Bone marrow (tissue), 2 donors: ENCODE measurements at regions not wholly inside any gene's neighbourhood (a gene's known extent, or its start where the extent isn't known, plus 50 kb on each side); places are given as distances from the start of the nearest gene placed in this dataset.

Experiments used
- DNase-seq, 2 donors: peaks; one replicate each; lab custom pipeline; 2025; lab: John Stamatoyannopoulos, UW

DNA sequence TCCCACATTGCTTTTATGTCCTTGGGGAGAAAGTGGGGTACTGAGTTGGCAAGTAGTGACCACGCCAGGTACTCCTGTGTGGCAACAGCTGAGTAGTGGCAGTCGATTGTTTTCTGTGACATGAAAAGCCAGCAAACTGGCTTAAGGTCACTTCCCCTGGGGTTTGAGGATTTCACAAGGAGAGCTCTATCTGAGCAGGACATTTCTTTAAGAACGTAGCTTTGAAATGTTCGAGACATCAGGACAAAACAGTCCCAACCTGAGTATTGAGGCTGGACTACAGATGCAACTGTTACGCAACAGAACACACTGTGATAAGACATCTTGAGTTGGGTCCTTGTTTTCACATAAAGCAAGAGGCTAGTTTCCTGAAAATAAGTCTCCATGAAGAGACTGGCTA lies 146.7 kb upstream of the KLF14 start:
- no peak for DNase-seq

DNA sequence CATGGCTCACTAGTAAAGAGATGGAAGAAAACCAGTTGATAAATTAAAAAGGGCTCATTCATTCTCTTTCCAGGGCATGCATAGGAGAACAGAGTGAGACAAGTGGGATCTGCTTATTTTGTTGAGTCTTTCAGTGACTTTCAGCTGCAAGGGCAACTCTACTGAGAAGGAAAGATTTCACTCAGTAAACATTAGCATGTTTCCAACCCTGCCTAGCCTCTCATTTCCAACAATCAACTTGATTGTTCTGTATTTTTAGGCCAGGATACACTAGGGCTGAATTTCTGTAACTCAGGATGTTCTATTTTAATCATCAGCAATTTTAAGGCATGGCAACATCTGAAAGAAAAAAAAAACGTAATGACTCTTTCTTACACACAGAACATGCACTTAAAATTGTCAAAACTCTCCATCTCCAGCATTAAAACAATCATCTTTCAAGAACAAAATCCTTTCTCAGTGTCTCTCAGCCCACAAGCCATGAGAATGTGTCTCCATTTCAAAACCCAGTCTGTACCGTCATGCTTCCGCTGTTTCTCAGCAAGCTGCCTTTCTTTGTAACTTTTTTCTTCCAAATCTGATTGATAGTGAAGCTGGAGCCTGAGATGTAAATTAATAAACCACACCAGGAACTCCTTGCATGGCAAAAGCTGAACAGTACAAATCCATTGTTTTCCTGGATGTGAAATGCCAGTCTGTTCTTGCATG lies 147.2 kb upstream of the KLF14 start:
- DNase-seq = no peak

DNA sequence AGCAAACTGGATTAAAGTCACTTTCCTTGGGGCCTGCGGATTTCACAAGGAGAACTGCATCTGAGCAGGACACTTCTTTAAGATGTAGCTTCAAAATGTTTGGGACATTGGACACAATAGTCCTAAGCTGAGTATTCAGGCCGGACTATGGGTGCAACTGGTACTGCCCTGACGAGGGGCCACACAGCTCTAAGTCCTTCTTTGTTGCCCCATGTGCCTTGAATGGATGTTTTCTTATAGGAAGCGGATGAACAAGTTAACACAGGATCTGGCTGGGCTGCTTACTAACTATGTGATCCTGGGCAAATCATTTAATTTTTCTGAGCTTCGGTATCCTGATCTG lies 147.8 kb upstream of the KLF14 start:
- no peak for DNase-seq

DNA sequence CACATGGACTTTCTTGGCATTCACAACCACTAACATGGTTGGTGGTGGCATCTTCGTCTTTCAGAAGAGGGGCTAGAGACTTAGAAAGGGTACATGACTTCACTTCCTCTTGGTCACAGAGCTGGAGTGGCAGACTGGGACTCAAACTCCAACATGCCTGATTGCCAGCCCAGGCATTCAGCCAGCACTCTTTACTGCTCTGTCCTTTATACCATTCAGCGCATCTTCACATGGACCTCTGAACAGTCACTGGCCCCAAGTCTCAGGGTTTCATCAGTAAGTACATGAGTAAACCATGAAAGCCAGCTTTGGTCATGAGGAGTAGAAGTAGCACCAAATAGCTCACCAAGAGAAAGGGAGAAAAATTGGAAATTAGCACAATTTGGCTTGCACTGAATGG lies 148.4 kb upstream of the KLF14 start:
- DNase-seq = no peak

DNA sequence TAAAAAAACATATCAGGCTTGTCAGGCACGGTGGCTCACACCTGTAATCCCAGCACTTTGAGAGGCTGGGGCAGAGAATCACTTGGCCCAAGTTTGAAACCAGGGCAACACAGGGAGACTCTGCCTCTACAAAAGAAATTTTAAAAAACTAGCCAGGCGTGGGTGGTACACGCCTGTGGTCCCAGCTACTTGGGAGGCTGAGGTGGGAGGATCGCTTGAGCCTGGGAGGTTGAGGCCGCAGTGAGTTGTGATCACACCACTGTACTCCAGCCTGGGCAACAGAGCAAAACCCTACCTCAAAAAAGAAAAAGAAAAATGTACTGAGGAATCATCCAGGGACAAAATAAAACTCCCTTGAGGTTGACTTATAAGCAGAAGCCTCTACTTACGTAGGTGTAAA lies 149.9 kb upstream of the KLF14 start:
- no peak for DNase-seq

DNA sequence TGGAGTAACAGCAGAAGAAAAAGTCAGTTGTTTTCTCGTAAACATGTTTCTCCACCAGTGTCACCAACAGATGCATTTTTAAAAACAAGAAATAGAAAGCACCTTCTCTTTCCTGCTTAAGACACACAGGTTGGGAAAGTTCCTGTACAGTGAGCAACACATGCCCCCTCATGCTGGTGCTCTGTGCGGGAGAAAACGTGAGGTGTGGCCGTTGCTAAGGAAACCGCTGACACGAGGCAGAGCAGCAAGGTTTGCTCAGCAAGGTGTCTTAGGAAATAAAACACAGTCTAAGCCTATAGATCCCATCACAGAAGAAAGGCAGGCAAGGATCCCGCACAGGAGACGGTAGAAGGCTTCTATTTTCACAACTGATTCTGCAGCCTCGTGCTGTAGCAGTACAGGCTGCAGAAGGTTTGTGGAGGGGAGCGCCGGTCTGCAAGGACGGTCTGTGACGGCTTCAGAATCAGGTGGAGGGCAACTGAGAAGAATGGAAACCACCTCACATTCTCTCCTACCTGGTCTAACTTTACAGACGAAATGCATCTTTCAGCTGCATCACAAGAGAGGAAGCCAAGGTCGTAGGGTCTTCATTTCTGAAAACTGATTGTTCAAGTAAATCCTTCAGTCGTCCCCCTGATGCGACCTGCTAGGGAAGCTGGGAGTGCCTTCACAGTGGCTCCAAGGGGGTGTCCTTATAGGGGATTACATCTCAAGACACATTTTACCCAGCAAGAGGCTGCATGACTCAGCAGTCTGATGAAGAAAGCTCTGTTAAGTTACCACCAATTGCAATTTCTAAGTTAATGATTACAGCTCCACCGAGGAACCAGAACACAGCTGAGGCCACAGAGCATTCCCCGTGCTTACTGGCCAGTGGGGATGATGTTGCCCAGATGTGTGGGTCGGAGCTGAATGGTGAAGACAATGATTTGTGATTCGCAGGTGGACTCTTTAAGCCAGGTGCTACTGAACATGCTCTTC lies 150.7 kb upstream of the KLF14 start:
- no peak for DNase-seq

DNA sequence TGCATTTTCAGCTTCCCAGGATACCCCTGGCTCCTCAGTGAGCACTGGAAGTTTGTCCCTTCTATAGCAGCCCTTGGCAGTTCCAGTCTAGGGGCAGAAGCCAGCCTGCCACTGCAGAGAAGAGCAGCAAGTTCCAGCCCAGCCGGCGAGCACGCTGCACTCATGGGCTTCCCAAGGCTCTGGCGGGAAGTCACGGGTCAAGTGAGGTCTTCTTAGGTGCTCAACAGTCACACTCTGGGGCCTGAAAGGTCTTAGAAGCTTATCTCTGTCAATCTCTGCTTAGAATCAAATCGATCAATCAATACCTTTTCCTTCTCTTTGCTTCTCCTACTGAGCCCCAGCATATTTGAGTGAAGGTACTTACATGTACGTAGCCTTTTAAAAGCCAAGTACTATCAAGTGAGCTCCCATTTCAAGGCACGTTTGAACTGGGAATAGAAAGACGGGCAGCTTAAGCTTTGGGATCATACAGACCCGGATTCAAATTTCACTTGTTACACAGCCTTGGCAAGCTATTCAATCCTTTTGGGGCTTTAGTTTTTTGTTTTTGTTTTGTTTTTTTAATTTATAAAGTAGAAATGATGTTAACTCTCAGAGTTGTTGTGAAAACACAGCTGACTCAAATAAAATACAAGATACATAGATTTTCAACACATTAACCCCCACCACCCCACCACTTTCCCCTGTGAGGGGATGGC lies 152.6 kb upstream of the KLF14 start:
- DNase-seq = no peak

DNA sequence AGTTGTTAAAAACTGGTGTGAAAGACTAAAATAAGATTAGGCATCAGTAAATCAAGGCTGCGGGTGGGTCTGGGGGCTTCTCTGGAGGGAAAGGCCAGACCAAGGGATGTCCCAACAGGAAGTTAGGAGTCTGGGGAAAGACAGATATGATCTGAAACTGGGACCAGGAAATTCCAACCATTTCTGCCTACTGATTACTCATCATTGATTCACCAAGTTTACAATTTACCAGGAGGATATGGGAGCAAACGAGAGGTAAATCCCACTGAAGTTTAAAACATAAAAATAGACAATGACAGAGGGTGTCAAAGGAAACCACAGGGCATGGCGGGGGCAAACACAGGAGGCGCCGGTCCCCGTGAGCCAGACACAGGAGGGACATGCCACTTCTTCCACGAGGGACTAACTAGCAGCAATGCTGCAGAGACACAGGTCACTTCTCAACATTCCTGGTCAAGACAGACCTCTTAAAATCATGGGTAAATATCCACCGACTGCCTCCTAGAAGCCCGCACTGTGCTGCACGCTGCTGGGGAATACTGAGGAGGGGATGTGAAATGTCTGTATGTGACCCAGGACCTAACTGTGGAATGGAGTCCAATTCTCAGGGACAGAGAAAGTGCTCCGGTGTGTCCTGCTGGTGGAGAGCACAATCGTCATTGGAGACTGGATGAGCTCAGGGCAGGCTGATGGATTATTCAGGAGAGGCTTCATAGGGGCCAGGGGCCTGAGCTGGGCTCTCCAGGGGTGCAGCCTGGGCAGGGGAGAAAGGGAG lies 153.4 kb upstream of the KLF14 start:
- no peak for DNase-seq

DNA sequence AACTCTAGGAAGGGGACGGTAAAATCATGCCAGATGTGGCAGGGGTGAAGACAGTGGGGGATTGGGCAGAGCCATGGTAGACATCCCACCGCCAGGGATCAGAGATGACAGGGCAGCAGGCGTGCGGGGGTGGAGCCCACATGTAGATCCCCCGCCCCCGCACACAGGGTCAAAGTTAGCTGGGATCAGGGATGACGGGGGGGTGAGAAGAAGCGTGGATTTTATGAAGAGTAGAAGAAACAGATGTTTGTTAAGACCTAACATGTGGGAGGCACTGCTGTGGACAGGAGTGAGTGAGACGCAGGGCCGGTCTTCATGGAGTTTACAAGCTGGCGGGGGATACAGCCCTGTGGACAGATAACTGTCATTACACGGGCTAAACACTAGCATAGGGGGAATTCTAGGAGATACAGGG lies 154.0 kb upstream of the KLF14 start:
- DNase-seq = no peak

DNA sequence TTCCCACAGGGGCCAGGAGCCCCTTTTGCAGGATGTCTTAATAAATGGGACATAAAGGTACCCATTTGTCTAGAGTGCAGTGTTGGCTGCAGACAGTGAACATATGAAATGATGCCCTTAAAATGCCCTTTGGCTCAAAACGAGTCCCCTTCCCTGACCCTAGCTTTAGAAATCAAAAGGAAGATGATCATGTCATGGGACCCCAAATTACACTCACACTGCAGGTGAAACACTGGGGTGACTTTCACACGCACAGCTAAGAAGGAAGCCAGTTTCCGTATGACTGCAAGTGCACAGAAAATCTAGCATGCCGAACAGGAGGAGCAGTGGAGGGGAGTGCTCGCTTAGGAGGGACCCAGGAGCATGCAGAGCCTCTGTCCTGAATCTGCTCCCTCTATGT lies 154.5 kb upstream of the KLF14 start:
- DNase-seq = no peak

DNA sequence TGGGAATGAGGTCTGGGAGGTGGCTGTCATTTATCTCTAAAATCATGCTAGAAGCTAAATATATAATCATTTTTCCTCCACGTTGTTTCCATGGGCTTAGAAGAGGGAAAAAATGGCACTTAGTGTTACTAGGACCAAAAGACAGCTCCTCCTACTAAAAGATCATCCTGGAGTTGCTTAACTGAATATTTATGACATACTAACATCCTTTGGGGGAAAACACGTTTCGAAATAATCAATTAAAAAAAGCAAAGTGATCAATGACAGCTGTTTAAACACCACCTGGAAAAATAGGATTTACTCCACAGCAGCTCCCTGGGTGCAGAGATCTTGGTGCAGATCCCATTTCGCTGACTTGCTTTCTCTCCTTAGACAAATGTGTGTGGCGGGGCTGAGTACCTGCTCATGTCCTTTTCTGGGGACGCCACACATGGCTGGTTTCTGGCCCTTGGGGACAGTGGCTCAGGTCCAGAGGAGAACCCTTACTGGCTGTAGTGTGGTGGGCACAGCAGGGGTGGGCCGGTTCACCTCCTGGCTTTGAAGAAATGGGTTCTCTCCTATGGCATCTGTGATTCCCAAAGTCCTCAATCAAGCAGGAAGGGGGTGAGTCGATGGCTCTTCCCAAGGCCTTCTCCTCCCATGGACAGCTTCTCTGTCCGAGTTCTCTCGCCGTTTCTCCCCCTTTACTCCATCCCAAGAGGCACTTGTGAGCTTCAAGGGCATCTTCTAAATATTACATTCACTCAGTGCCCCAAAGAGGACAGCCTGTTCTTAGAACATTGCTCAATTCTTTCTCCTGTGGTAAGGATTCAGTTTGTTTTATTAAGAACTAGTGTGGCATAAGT lies 156.4 kb upstream of the KLF14 start:
- no peak for DNase-seq

DNA sequence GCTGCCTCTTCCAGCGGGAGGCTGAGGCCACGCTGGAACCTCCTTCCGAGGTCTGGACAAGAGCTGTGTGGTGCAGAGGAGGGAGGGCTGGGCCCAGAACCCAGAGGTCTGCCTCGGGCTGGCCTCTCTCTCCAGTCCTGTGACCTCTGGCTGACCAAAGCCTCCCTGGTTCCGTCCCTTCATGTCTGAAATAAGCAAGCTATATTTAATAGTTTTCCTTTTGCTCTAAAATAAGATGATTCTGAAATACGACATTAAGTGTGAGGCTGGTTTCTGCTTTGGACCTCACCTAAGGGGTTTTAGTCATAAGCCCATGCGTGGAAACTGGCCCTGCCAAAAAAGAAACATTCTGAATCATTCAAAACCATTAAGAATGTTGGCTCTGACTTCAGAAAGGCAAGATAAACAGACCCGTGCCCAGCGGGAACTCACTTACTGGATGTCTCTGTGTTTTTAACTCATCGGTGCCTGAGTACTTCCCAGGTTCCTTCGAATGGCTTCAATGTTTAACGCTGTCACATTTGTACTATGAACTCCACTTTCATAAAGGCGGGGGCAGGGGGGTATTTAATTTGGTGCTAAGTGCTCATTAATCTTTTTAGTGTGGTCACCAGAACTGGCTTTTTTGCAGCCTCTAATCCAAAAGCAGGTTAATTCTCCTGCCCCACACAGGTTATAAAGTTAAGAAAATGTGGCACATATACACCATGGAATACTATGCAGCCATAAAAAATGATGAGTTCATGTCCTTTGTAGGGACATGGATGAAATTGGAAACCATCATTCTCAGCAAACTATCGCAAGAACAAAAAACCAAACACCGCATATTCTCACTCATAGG lies 157.5 kb upstream of the KLF14 start:
- no peak for DNase-seq

DNA sequence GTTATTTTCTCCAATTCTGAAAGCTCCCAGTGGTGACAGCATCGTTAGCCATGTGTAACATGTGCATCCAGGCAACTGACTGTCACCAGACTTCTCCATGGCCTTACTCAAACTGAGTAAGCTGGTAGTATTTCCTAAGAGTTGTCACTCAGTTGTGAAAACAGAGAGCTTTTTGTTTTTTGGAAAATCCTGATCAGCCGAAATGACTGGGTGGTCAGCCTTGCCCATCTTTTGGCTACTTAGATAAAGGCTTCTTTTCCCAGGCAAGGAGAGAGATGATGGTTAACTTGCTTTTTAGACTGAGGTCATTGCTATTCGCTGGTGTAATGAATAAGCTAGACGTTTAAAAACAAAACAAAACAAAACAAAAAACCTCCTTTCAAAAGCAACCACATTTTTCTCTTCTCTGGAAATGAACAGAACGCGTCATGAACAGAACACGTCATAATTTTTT lies 159.5 kb upstream of the KLF14 start:
- no peak for DNase-seq

DNA sequence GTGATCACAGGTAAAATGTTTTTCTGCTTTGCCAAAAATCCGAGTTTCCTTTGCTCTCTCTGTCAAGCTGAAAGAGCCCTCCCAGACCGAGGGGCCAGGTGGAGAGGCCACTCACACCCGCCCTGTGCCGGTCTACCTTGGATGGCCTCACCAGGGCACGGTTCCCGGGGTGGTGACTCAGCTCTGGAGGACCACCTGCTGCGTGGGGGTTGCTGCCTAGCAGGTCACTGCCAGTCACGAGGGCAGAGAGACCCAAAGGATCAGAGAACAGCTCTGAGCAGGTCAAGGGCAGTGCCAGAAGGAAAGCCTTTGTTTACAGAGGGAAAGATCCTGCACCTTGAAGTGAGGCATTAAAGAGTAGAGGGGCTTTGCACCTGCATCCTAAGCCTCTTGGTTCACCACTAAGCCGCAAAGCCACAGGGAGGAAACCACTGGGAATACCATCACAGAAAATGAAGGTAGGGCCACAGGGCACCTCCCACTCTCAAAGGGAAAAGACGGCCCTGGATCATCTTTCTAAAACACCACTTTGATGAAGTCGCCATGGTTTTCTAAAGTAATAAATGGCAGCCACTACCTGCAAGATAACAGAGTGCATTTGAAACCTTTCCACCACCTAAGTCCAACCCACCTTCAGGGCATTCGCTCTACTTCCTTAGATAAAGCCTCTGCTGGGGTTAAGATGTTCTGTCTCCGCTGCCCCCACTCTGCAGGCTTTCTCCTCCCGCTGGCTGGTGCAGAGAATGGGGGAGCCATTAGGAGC lies 160.3 kb upstream of the KLF14 start:
- no peak for DNase-seq

DNA sequence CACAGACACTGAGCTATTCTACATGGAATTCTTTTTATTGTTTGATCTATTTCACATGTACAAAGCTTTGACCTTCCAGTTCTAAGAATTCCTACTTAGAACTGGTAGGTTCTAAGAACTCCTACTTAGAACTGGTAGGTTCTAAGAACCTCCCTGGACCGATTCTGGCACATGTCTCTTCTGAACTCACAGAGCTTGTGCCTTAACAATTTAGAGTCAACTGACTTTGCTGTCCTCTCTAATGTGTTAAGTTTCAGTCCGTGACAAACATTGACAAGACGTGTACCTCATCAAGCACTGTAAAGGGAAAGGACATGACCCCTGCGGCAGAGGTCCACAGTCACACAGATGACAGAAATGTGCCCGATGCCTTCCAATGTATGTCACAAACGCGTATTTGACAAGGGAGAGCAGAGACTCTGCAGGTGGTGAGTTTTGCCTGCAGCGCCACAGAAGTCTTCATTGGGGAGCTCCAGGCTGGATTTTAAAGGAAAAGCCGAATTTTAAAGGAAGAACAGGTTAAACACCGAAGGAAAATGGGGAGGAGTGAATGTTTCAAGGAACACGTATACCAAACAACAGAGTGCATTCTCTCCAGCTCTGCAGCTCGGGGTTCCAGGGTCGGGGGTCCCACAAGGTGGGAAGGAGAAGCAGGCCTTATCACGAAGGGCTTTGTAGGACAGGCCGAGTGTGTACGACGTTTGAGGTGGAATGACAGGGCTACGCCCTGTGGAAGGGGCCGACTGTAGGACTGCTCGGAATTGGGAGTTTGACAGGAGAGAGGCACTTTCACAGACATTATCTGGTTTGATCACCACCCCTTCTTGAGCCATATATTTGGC lies 161.1 kb upstream of the KLF14 start:
- no peak for DNase-seq

DNA sequence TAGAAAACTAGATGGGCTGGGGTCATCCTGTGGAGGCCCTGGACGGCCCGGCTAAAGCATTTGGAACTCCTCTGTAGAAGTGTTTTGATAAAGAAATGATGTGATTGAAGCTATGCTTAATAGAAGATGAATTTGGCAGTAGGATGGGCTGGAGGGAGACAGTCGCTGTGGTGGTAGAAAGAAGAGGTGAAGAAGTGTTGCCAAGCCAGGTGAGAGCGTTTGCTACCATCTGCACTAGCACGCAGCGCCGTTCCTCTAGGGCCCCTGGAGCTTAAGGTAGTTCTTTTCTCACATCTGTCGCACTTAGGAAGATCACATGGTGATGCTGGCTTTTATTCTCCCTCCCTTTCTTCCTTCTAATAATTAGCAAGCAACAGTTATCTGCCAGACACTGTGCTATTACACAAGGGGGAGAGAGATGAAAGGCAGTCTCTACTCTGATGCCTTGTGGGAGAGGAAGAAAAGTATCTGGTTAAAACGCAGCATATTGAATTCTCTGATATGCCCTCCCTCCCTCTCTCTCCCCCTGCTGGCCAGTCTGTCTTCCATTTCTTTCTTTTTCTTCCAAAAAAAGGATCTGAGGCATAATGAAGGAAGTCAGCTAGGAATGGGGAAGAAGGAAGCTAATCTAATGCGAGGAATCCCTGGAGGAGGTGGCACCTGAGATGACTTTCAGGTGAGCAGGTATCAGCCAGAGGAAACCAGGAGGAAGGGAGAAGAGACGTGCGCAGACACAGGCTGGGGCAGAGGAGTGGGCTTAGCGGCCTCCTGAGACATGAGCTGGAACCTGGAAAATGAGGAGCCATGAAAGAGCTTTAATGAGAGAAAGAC lies 162.3 kb upstream of the KLF14 start:
- no peak for DNase-seq

DNA sequence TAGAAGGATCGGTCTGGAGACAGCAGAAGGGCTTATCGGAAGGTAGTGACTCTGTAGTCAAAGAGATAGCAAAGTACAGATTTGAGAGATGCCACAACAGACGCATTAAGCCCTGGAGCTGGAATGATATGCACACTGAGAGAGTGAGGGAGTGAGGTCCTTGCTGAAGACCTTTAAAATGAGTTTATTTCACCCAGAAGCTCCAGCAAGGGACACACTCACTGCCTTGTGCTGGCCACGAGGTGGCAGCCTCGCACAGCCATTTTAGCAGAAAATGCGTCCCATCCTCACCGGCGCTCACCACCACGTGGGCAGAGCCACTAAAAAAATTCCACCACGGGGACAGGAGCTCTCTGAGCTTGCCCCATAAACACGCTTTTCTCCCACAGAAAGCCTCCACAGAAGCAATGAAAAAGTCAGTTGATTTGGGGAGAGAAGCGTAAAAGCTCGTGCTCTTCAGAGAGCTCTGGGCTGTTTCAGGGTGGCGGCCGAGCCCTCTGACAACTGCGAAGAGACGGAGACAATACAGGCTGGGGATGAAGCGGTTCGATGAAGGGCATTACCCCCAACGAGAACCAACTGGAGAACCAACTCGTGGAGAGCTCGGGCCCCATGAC lies 163.0 kb upstream of the KLF14 start:
- DNase-seq = peak; percentile 23 to 26
